Endothelial cell of umbilical vein (primary cell): ENCODE measurements at regions not wholly inside any gene's neighbourhood (a gene's known extent, or its start where the extent isn't known, plus 50 kb on each side); places are given as distances from the start of the nearest gene placed in this dataset.
"Not testable (repeated sequence)": the region's sequence is repeated elsewhere in the genome, so short reads cannot be mapped to it uniquely, and the experiment has no call there.

Experiments
- BruUV-seq: library from RNA; stranded (reverse); fragments of 400-500 nt; replicated peaks from 2 replicates; lab custom pipeline; 2021; lab: Mats Ljungman, UMichigan
- CTCF ChIA-PET: fragments of 300-600, 350-600 bp; sonication (Branson Sonifier 250); formaldehyde crosslinking; loops from one replicate; lab custom pipeline; 2021; ENCODE audit warnings: antibody characterized with exemption, inconsistent platforms; lab: Charles Lee
- POLR2A ChIA-PET: fragments of 300-600, 350-600 bp; sonication (Branson Sonifier 250); formaldehyde crosslinking; loops from one replicate; lab custom pipeline; 2021; ENCODE audit warnings: antibody characterized with exemption, inconsistent platforms; lab: Charles Lee
- DNase-seq: peaks from one replicate; pipeline ENCODE4 v3.0.0-alpha.2; 2011; ENCODE audit warnings: low read depth, low spot score
- FAIRE-seq: peaks from 2 replicates; lab custom pipeline; 2011; peaks lifted over from hg19 to GRCh38; lab: Jason Lieb, UNC
- H2AFZ ChIP-seq: 2 replicates; pipeline ENCODE4 v1.6.0; 2012; ENCODE audit warnings: low read depth, low read length, control low read depth, inconsistent platforms
- H3K27ac ChIP-seq: 2 replicates; pipeline ENCODE4 v1.5.1; 2011; ENCODE audit warnings: low read depth, mild to moderate bottlenecking, control low read depth, low read length, moderate library complexity; ENCODE audit not compliant: insufficient read depth
- H3K27me3 ChIP-seq, 2 experiments: 2 replicates each; pipeline versions ENCODE4 v1.6.0 to v1.6.1; 2011; ENCODE audit warnings: low read length in 2 of 2, mixed read lengths in 1 of 2; ENCODE audit not compliant: control insufficient read depth in 2 of 2, insufficient read depth in 2 of 2
- H3K36me3 ChIP-seq, 2 experiments: 2 replicates in 1 of 2; 3 replicates in 1 of 2; pipeline ENCODE4 v1.5.1; 2011; ENCODE audit warnings: low read length in 2 of 2, mild to moderate bottlenecking in 1 of 2, moderate library complexity in 1 of 2; ENCODE audit not compliant: control insufficient read depth in 2 of 2, insufficient read depth in 2 of 2; ENCODE audit errors: extremely low read depth in 1 of 2
- H3K4me1 ChIP-seq: 3 replicates; pipeline ENCODE4 v1.5.1; 2011; ENCODE audit warnings: mild to moderate bottlenecking, low read length; ENCODE audit not compliant: control insufficient read depth, insufficient read depth; ENCODE audit errors: extremely low read depth
- H3K4me2 ChIP-seq: 2 replicates; pipeline ENCODE4 v1.6.1; 2011; ENCODE audit warnings: low read length, control low read depth, mixed read lengths; ENCODE audit not compliant: insufficient read depth
- H3K4me3 ChIP-seq, 3 experiments: fragments of 200-600 bp in 1 of 3; sonication (generic), shearing (Covaris generic) in 1 of 3; replicated peaks in 1 of 3; 2 replicates each; pipeline ENCODE4 v1.5.1; 2011 to 2016; ENCODE audit warnings: control low read depth in 3 of 3, low read length in 3 of 3, mild to moderate bottlenecking in 2 of 3, inconsistent platforms in 1 of 3, low read depth in 1 of 3, moderate library complexity in 1 of 3; ENCODE audit not compliant: insufficient read depth in 1 of 3
- H3K79me2 ChIP-seq: 2 replicates; pipeline ENCODE4 v1.6.0; 2012; ENCODE audit warnings: low read length, inconsistent platforms; ENCODE audit not compliant: control insufficient read depth, insufficient read depth
- H3K9ac ChIP-seq: replicated peaks from 2 replicates; pipeline ENCODE3; 2011; ENCODE audit warnings: low read length, control low read depth; ENCODE audit not compliant: insufficient read depth; ENCODE audit errors: extremely low read depth
- H3K9me1 ChIP-seq: replicated peaks from 3 replicates; pipeline ENCODE4 v1.6.0; 2011; ENCODE audit warnings: mild to moderate bottlenecking, low read length; ENCODE audit not compliant: control insufficient read depth, insufficient read depth; ENCODE audit errors: extremely low read depth
- H3K9me3 ChIP-seq: replicated peaks from 2 replicates; pipeline ENCODE4 v1.5.1; 2012; ENCODE audit warnings: low read length, inconsistent platforms; ENCODE audit not compliant: control insufficient read depth, insufficient read depth
- H4K20me1 ChIP-seq: replicated peaks from 2 replicates; pipeline ENCODE3; 2011; ENCODE audit warnings: mild to moderate bottlenecking, low read length; ENCODE audit not compliant: control insufficient read depth, insufficient read depth; ENCODE audit errors: extremely low read depth
- EZH2 ChIP-seq: IDR thresholded peaks from 2 replicates; pipeline ENCODE4 v1.6.1; 2012; ENCODE audit warnings: borderline replicate concordance, low read depth, mild to moderate bottlenecking, moderate library complexity, low read length, inconsistent platforms; ENCODE audit not compliant: severe bottlenecking
- GATA2 ChIP-seq: IDR thresholded peaks from 2 replicates; pipeline ENCODE4 v1.7.0; 2011; ENCODE audit warnings: low read depth, mild to moderate bottlenecking, moderate library complexity, mixed read lengths, low read length; ENCODE audit not compliant: insufficient read length, insufficient read depth
- POLR2AphosphoS5 ChIP-seq: IDR thresholded peaks from 2 replicates; pipeline ENCODE4 v1.6.1; 2012; ENCODE audit warnings: low read depth, mild to moderate bottlenecking, control low read depth, low read length, moderate library complexity; ENCODE audit not compliant: insufficient read depth
- dilution Hi-C: fragments of 300-500 bp; cut with MboI; formaldehyde crosslinking; loops from one replicate; pipeline ENCODE4 v1.15.0; 2019; ENCODE audit warnings: low sequenced_read_pairs; ENCODE audit not compliant: extremely low pct_ligation_motif_present
- intact Hi-C: fragments of 100-400 bp; cut with micrococcal nuclease; formaldehyde crosslinking; loops from one replicate; pipeline ENCODE4 v1.10.0; 2022
- TF ChIP-seq, protein P1 (sequence below): IDR thresholded peaks from 2 replicates; pipeline ENCODE4 v1.6.1; 2011; ENCODE audit not compliant: insufficient read depth, insufficient read length
- TF ChIP-seq, protein P2 (sequence below), 2 donors: IDR thresholded peaks; 1 replicate in 1 of 2; 2 replicates in 1 of 2; pipeline ENCODE4 v1.5.1; 2011; ENCODE audit warnings: low read length in 2 of 2, mild to moderate bottlenecking in 2 of 2, moderate library complexity in 2 of 2, control low read depth in 1 of 2, inconsistent platforms in 1 of 2, low read depth in 1 of 2; ENCODE audit not compliant: insufficient read depth in 1 of 2; ENCODE audit errors: extremely low read depth in 1 of 2

DNA sequence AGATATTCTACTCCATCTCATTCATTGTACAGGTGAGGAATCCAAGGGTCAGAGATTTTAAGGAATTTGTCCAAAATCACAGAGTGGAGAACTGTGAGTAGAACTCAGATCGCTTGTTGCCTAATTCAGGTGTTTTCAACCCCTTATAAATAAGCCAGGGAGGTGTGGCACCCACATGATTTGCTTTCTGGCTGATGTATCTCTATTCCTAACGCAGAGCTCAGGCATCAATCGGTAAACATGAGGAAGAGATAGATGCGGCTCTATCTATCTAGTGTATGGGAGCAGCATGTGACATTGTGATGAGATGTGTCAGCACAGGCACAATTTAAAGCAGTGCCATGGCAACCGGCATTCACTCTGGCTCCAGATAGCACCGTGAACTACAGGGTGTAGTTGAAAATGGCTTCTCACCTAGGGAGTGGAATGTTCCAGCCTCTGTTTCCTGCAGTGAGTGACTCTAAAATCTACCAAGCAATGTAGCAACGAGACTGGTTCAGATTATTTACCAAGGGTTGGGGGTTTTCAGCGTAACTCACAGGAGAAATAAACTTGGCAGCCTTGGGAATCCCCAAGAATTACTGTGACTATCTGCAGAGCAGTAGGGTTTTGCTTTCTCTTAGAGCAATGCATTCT is 53.4 kb upstream of the SUB1 start:
- no TSS peak for BruUV-seq
- no peak for FAIRE-seq
- dilution Hi-C loops: no loop called here
- TF ChIP-seq EZH2 (no peak), POLR2AphosphoS5 (no peak), GATA2 (no peak)
- TF ChIP-seq, protein P1, sequence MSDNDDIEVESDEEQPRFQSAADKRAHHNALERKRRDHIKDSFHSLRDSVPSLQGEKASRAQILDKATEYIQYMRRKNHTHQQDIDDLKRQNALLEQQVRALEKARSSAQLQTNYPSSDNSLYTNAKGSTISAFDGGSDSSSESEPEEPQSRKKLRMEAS: no peak
- TF ChIP-seq, protein P2, sequence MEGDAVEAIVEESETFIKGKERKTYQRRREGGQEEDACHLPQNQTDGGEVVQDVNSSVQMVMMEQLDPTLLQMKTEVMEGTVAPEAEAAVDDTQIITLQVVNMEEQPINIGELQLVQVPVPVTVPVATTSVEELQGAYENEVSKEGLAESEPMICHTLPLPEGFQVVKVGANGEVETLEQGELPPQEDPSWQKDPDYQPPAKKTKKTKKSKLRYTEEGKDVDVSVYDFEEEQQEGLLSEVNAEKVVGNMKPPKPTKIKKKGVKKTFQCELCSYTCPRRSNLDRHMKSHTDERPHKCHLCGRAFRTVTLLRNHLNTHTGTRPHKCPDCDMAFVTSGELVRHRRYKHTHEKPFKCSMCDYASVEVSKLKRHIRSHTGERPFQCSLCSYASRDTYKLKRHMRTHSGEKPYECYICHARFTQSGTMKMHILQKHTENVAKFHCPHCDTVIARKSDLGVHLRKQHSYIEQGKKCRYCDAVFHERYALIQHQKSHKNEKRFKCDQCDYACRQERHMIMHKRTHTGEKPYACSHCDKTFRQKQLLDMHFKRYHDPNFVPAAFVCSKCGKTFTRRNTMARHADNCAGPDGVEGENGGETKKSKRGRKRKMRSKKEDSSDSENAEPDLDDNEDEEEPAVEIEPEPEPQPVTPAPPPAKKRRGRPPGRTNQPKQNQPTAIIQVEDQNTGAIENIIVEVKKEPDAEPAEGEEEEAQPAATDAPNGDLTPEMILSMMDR (IDR thresholded peaks at IDR 0.05; ENCODE audit: extremely low read depth in 1 of 2, insufficient read depth in 1 of 2, low read depth in 1 of 2, low read length in 2 of 2): no peak
- no peaks in the 10 kb centered on the region for H4K20me1 ChIP-seq
- no peaks in the 10 kb centered on the region for H3K4me1 ChIP-seq
- no peak overlapping the region for H3K4me3 ChIP-seq
- H3K27me3 ChIP-seq: no peaks in the 10 kb centered on the region
- POLR2A ChIA-PET: no interaction called here
- H3K79me2 ChIP-seq: no peaks in the 10 kb centered on the region
- no peak overlapping the region for H3K9ac ChIP-seq
- DNase-seq: no peak
- H3K9me1 ChIP-seq: no peaks in the 10 kb centered on the region
- H3K4me2 ChIP-seq: no peak overlapping the region
- CTCF ChIA-PET: interaction anchor here (1.5 kb wide), 1 partner anchor 58 kb away, joined by 3 read pairs; no protein-coding TSS in a partner anchor
- H3K27ac ChIP-seq: no peak overlapping the region
- no peak overlapping the region for H2AFZ ChIP-seq
- no peaks in the 10 kb centered on the region for H3K36me3 ChIP-seq
- no peaks in the 10 kb centered on the region for H3K9me3 ChIP-seq
- intact Hi-C loops: no loop called here

DNA sequence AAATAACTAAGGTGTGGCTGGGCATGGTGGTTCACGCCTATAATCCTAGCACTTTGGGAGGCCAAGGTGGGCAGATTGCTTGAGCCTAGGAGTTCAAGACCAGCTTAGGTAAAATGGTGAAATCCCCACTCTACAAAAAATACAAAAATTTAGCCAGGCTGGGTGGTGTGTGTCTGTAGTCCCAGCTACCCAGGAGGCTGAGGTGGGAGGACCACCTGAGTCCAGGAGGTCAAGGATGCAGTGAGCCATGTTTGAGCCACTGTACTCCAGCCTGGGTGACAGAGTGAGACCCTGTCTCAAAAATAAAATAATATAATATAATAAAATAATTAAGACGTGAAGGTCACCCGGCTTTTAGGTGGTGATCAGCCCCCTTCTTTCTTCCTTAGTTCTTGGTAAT is 58.0 kb upstream of the SUB1 start:
- DNase-seq, H3K4me3 ChIP-seq, H3K9me3 ChIP-seq, H3K4me2 ChIP-seq, H3K27ac ChIP-seq, CTCF ChIA-PET, H4K20me1 ChIP-seq, FAIRE-seq, dilution Hi-C loops, H3K27me3 ChIP-seq, H3K79me2 ChIP-seq, H2AFZ ChIP-seq, H3K9ac ChIP-seq, H3K4me1 ChIP-seq, BruUV-seq, H3K36me3 ChIP-seq, POLR2A ChIA-PET, H3K9me1 ChIP-seq, intact Hi-C loops: not testable (repeated sequence)
